HepG2 (cell line): ENCODE measurements at regions not wholly inside any gene's neighbourhood (a gene's known extent, or its start where the extent isn't known, plus 50 kb on each side); places are given as distances from the start of the nearest gene placed in this dataset.

Source experiments
- ATAC-seq: fragments of 200-7000 bp; cut with Tn5 transposase; 3 replicates; pipeline ENCODE4 v1.9.1; 2020; ENCODE audit warnings: mild to moderate bottlenecking, moderate library complexity
- BruUV-seq: library from RNA; stranded (reverse); fragments of 400-500 nt; replicated peaks from 2 replicates; lab custom pipeline; 2021; lab: Mats Ljungman, UMichigan
- CTCF ChIA-PET: fragments of 300-600 bp; formaldehyde crosslinking; extraction: SDS; loops from one replicate; lab custom pipeline; 2021; ENCODE audit warnings: low total read pairs, inconsistent platforms, low intra/inter-chr PET ratio; lab: Yijun Ruan, JAX
- POLR2A ChIA-PET: fragments of 350-600 bp; sonication (Branson Sonifier 250); formaldehyde crosslinking; loops from one replicate; lab custom pipeline; 2020; ENCODE audit warnings: antibody characterized with exemption, inconsistent platforms; lab: Yijun Ruan, JAX
- DNase-seq: peaks from one replicate; pipeline ENCODE4 v3.0.0-alpha.2; 2015; ENCODE audit warnings: low spot score
- FAIRE-seq: peaks from 3 replicates; lab custom pipeline; 2011; peaks lifted over from hg19 to GRCh38; lab: Jason Lieb, UNC
- H2AFZ ChIP-seq: one replicate; pipeline ENCODE4 v1.6.1; 2011; ENCODE audit warnings: low read length, inconsistent platforms
- H3K27ac ChIP-seq: fragments of 300-600 bp; 3 replicates; pipeline ENCODE4 v1.8.0; 2011; ENCODE audit warnings: mixed run types, mild to moderate bottlenecking, mixed read lengths, low read length, inconsistent platforms; ENCODE audit not compliant: insufficient read depth; ENCODE audit errors: extremely low read length
- H3K27me3 ChIP-seq, 2 experiments: fragments of 200-600 bp in 1 of 2; 2 replicates in 1 of 2; 3 replicates in 1 of 2; pipeline versions ENCODE4 v1.6.0 to v1.8.0; 2011; ENCODE audit warnings: low read length in 2 of 2, mild to moderate bottlenecking in 2 of 2, moderate library complexity in 2 of 2, inconsistent platforms in 1 of 2; ENCODE audit not compliant: insufficient read depth in 2 of 2, control insufficient read depth in 1 of 2
- H3K36me3 ChIP-seq, 2 experiments: fragments of 200-600 bp in 1 of 2; replicated peaks in 1 of 2; 2 replicates in 1 of 2; 3 replicates in 1 of 2; pipeline versions ENCODE4 v1.5.1 to v1.8.0; 2011; ENCODE audit warnings: low read length in 2 of 2, inconsistent platforms in 1 of 2; ENCODE audit not compliant: insufficient read depth in 2 of 2, control insufficient read depth in 1 of 2
- H3K4me1 ChIP-seq: 2 replicates; pipeline ENCODE4 v1.5.1; 2012; ENCODE audit warnings: low read length, inconsistent platforms; ENCODE audit not compliant: insufficient read depth
- H3K4me2 ChIP-seq: 2 replicates; pipeline ENCODE4 v1.6.0; 2011; ENCODE audit warnings: low read depth, low read length, inconsistent platforms
- H3K4me3 ChIP-seq, 3 experiments: fragments of 200-600 bp in 1 of 3; sonication (generic), shearing (Covaris generic) in 1 of 3; replicated peaks in 1 of 3; 2 replicates each; pipeline ENCODE4 v1.5.1; 2011 to 2016; ENCODE audit warnings: low read length in 3 of 3, inconsistent platforms in 2 of 3, low read depth in 2 of 3, mild to moderate bottlenecking in 2 of 3, control low read depth in 1 of 3, mixed read lengths in 1 of 3; ENCODE audit not compliant: insufficient read depth in 1 of 3
- H3K79me2 ChIP-seq: one replicate; pipeline ENCODE4 v1.6.1; 2011; ENCODE audit warnings: low read length, inconsistent platforms; ENCODE audit not compliant: insufficient read depth
- H3K9ac ChIP-seq: 2 replicates; pipeline ENCODE4 v1.6.0; 2011; ENCODE audit warnings: mild to moderate bottlenecking, low read depth, low read length, inconsistent platforms; ENCODE audit not compliant: insufficient read depth
- H3K9me3 ChIP-seq: 2 replicates; pipeline ENCODE4 v1.5.1; 2012; ENCODE audit warnings: mild to moderate bottlenecking, low read length
- H4K20me1 ChIP-seq: 2 replicates; pipeline ENCODE4 v1.6.0; 2011; ENCODE audit warnings: inconsistent platforms, mild to moderate bottlenecking, low read length, moderate library complexity; ENCODE audit not compliant: insufficient read depth
- DPF2 ChIP-seq: sonication (generic); formaldehyde crosslinking; IDR thresholded peaks from 2 replicates; pipeline ENCODE4 v1.4.0; 2020; ENCODE audit warnings: mild to moderate bottlenecking, low read depth, missing genetic modification reagents, borderline replicate concordance
- FOXJ3 ChIP-seq: sonication (generic); formaldehyde crosslinking; IDR thresholded peaks from 2 replicates; pipeline ENCODE4 v1.4.0; 2020; ENCODE audit warnings: missing genetic modification reagents, mild to moderate bottlenecking, borderline replicate concordance
- GTF3A ChIP-seq: sonication (generic); formaldehyde crosslinking; conservative IDR thresholded peaks from 2 replicates; pipeline ENCODE4 v1.4.0; 2020; ENCODE audit warnings: mild to moderate bottlenecking, missing genetic modification reagents
- MTF1 ChIP-seq: sonication (generic); formaldehyde crosslinking; IDR thresholded peaks from 2 replicates; pipeline ENCODE4 v1.5.0; 2020; ENCODE audit warnings: missing genetic modification reagents
- SP1 ChIP-seq, 2 experiments: fragments of 450-650 bp in 1 of 2; sonication (generic) in 1 of 2; formaldehyde crosslinking in 1 of 2; IDR thresholded peaks; 2 replicates each; pipeline versions ENCODE4 v1.4.0 to v1.6.1; 2016 to 2020; ENCODE audit warnings: missing genetic modification reagents in 1 of 2
- ZBTB46 ChIP-seq: sonication (generic); formaldehyde crosslinking; IDR thresholded peaks from 2 replicates; pipeline ENCODE4 v1.4.0; 2020; ENCODE audit warnings: mild to moderate bottlenecking, missing genetic modification reagents, borderline replicate concordance
- ZFP36 ChIP-seq: fragments of 150-350 bp; IDR thresholded peaks from 2 replicates; pipeline ENCODE4 v1.6.1; 2018; ENCODE audit warnings: borderline replicate concordance, low read length, low read depth; ENCODE audit not compliant: partially characterized antibody
- ZIK1 ChIP-seq: sonication (generic); formaldehyde crosslinking; IDR thresholded peaks from 2 replicates; pipeline ENCODE4 v1.5.0; 2020; ENCODE audit warnings: mild to moderate bottlenecking, low read depth, missing genetic modification reagents, borderline replicate concordance
- ZNF432 ChIP-seq: sonication (generic); formaldehyde crosslinking; IDR thresholded peaks from 2 replicates; pipeline ENCODE4 v1.5.0; 2020; ENCODE audit warnings: missing genetic modification reagents, mild to moderate bottlenecking, borderline replicate concordance
- WGBS: methylation state at CpG from one replicate; pipeline ENCODE4 v1.1.6; 2017; ENCODE audit warnings: low lambda C conversion rate; 5-methylcytosine and 5-hydroxymethylcytosine counted together
- in situ Hi-C: cut with HindIII; loops from 2 replicates; pipeline ENCODE4 v1.10.0; 2017; ENCODE audit warnings: low pct_unique_long_range_greater_than_20kb; ENCODE audit not compliant: extremely low pct_ligation_motif_present
- intact Hi-C: fragments of 100-400 bp; cut with micrococcal nuclease; formaldehyde crosslinking; loops from one replicate; pipeline ENCODE4 v1.10.0; 2022; ENCODE audit not compliant: unreplicated experiment

GRCh38 chr13:111984349-111984748, 82.6 kb upstream of the SOX1 start (continued):
- no peak for TF ChIP-seq ZBTB46
- no peak for TF ChIP-seq MTF1
- no peak for TF ChIP-seq ZNF432
- TF ChIP-seq FOXJ3 (CRISPR knock-in tag): no peak
- no peak for TF ChIP-seq ZIK1
- TF ChIP-seq, all 625 proteins: peak for 0

GRCh38 chr13:111990362-111990761, 76.6 kb upstream of the SOX1 start:
- TF ChIP-seq DPF2 (CRISPR knock-in tag) (no peak), SP1 (IDR thresholded peaks at IDR 0.05) (no peak), SP1 (CRISPR knock-in tag; IDR thresholded peaks at IDR 0.05) (no peak), ZFP36 (peak; percentile 40), GTF3A (CRISPR knock-in tag) (no peak)
- H3K27ac ChIP-seq: no peak overlapping the region
- H3K36me3 ChIP-seq: no peaks in the 10 kb centered on the region
- FAIRE-seq: no peak
- BruUV-seq: no TSS peak
- H3K4me3 ChIP-seq: no peak overlapping the region
- no peak overlapping the region for H2AFZ ChIP-seq
- no CpG with 5 or more reads among the region's 1 CpG for WGBS
- H3K79me2 ChIP-seq: no peaks in the 10 kb centered on the region
- DNase-seq: no peak
- ChIA-PET CTCF (no interaction called here), POLR2A (no interaction called here)
- in situ Hi-C loops (no loop called here), intact Hi-C loops (no loop called here)
- no peak overlapping the region for H3K4me2 ChIP-seq
- no peaks in the 10 kb centered on the region for H3K27me3 ChIP-seq
- peaks cover 40% of the 10 kb centered on the region for H3K9me3 ChIP-seq
- no peaks in the 10 kb centered on the region for H3K4me1 ChIP-seq
- H3K9ac ChIP-seq: no peak overlapping the region
- no peaks in the 10 kb centered on the region for H4K20me1 ChIP-seq
- no peak for ATAC-seq
